Adrenal gland (tissue), 9 donors: ENCODE measurements at regions not wholly inside any gene's neighbourhood (a gene's known extent, or its start where the extent isn't known, plus 50 kb on each side); places are given as distances from the start of the nearest gene placed in this dataset.

ENCODE experiments used
- DNase-seq, 7 donors: peaks; one replicate each; pipeline ENCODE4 v3.0.0-alpha.2; 2019 to 2020
- H3K27ac ChIP-seq, 5 donors: fragments of 200-600 bp; sonication (generic) in 4 of 5; 1 replicate in 3 of 5; 2 replicates in 2 of 5; pipeline versions ENCODE4 v1.5.1 to v1.8.0; 2016 to 2020; ENCODE audit warnings: mild to moderate bottlenecking in 1 of 5
- H3K27me3 ChIP-seq: fragments of 200-600 bp; 2 replicates; pipeline ENCODE4 v1.8.0; 2021
- H3K36me3 ChIP-seq, 2 donors: fragments of 200-600 bp; replicated peaks in 1 of 2; 1 replicate in 1 of 2; 2 replicates in 1 of 2; pipeline versions ENCODE4 v1.5.1 to v1.8.0; 2018 to 2022
- H3K4me1 ChIP-seq, 2 donors: fragments of 200-600 bp; replicated peaks in 1 of 2; 1 replicate in 1 of 2; 2 replicates in 1 of 2; pipeline versions ENCODE4 v1.5.1 to v1.8.0; 2018 to 2021
- H3K4me3 ChIP-seq, 4 donors: fragments of 200-600 bp; sonication (generic) in 3 of 4; one replicate each; pipeline ENCODE4 v1.5.1; 2016 to 2018
- H3K9me3 ChIP-seq, 3 donors: fragments of 200-600 bp; sonication (generic) in 1 of 3; replicated peaks in 1 of 3; 1 replicate in 2 of 3; 2 replicates in 1 of 3; pipeline versions ENCODE4 v1.5.1 to v1.8.0; 2016 to 2021
- CTCF ChIP-seq, 6 experiments: fragments of 450-650 bp in 4 of 6; fragments of 200-600 bp in 2 of 6; sonication (generic) in 1 of 6; IDR thresholded peaks; 1 replicate in 5 of 6; 2 replicates in 1 of 6; pipeline versions ENCODE4 v1.5.1 to v1.8.0; 2016 to 2021; ENCODE audit warnings: antibody characterized with exemption in 6 of 6, mild to moderate bottlenecking in 2 of 6, moderate library complexity in 1 of 6
- POLR2A ChIP-seq, 2 donors: fragments of 450-650 bp; IDR thresholded peaks; one replicate each; pipeline ENCODE4 v1.6.1; 2017; ENCODE audit warnings: antibody characterized with exemption in 2 of 2, mild to moderate bottlenecking in 2 of 2, moderate library complexity in 1 of 2
- WGBS, 4 donors: extraction: QIAGEN DNeasy Blood & Tissue Kit in 2 of 4; methylation state at CpG; one replicate each; pipeline versions ENCODE4 v1.1.5 to v1.1.7; 2013 to 2017; 5-methylcytosine and 5-hydroxymethylcytosine counted together
- intact Hi-C, 2 donors: fragments of 100-400 bp; cut with DNase I; formaldehyde crosslinking; loops; one replicate each; pipeline versions ENCODE4 v1.14.1 to v1.15.0; 2022 to 2023
- donor health status: healthy with polysubstance abuse.
- donor health status: Bipolar disorder and iron deficiency.
- donor health status: DM: yes; HTN: yes; CAD: no.
- donor health status: DM: no; HTN: no; CAD: no.
- donor health status: DM: no; HTN: no; CAD: no.

DNA sequence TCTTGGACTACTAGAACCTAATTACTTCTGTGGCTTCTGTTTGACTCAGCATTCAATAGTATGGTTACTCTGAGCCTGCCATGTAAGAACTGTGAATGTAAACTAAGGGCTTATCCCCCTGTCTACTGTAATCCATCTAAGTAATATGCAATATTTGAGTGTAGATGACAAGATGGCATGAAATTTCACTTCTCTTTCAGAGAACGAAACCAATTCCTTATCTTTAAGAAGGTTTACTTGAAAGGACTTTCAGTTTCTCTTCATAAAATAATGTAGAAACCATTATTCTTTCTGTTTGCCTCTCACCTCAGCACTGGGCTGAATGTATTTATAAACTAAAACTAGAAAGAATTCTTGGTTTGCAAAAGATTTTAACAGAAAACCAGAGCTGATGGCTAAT is 60.4 kb upstream of the ARID2 start:
- no peak for DNase-seq
- Histone ChIP-seq H3K27ac (no peak overlapping the region), H3K36me3 (no peaks in the 10 kb centered on the region), H3K4me1 (no peaks in the 10 kb centered on the region), H3K27me3 (no peaks in the 10 kb centered on the region), H3K4me3 (no peak overlapping the region), H3K9me3 (no peaks in the 10 kb centered on the region)
- WGBS, 4 donors = 32 to 51% (median 41%) methylated on average over 1 of the region's 1 CpG
- TF ChIP-seq POLR2A (IDR thresholded peaks at IDR 0.05) (no peak), CTCF (IDR thresholded peaks at IDR 0.05) (no peak)
- intact Hi-C loops = no loop called here

DNA sequence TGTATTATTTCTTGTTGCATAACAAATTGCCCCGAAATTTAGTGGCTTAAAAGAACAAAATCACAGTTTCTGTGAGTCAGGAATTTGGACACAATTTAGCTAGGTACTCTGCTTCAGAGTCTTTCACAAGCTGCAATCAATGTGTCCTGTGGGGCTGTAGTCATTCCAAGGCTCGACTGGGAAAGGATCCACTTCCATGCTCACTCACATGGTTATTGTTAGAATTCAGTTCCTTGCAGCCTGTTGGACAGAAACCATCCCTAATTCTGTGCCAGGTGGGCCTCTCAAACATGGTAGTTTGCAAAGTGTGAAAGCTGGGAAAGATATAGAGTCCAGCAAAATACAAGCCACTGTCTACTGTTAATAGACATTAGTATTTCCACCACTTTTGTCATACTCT is 59.7 kb upstream of the ARID2 start:
- 54 to 70% (median 60%) methylated on average over 2 of the region's 2 CpGs for WGBS, 4 donors
- no peak overlapping the region for H3K27ac ChIP-seq
- intact Hi-C loops = no loop called here

GRCh38 chr12:45670346-45671065 is 59.0 kb upstream of the ARID2 start:
- Histone ChIP-seq H3K4me3 (no peak overlapping the region), H3K4me1 (no peaks in the 10 kb centered on the region), H3K27me3 (no peaks in the 10 kb centered on the region), H3K36me3 (no peaks in the 10 kb centered on the region), H3K27ac (no peak overlapping the region), H3K9me3 (no peaks in the 10 kb centered on the region)
- DNase-seq = no peak
- WGBS, 4 donors = 78 to 84% (median 79%) methylated on average over 5 of the region's 5 CpGs
- intact Hi-C loops = no loop called here
- TF ChIP-seq POLR2A (IDR thresholded peaks at IDR 0.05) = no peak
- TF ChIP-seq CTCF (IDR thresholded peaks at IDR 0.05) = no peak

More for the DNA sequence above, 59.7 kb upstream of the ARID2 start:
- no peaks in the 10 kb centered on the region for H3K36me3 ChIP-seq
- no peaks in the 10 kb centered on the region for H3K9me3 ChIP-seq
- H3K27me3 ChIP-seq = no peaks in the 10 kb centered on the region
- H3K4me3 ChIP-seq = no peak overlapping the region
- DNase-seq = no peak
- H3K4me1 ChIP-seq = no peaks in the 10 kb centered on the region
- no peak for TF ChIP-seq POLR2A (IDR thresholded peaks at IDR 0.05)
- no peak for TF ChIP-seq CTCF (IDR thresholded peaks at IDR 0.05)

- 84 to 92% (median 88%) methylated on average over 3 of the region's 3 CpGs for WGBS, 4 donors
- no peaks in the 10 kb centered on the region for H3K36me3 ChIP-seq
- H3K27ac ChIP-seq = no peak overlapping the region
- DNase-seq = no peak
- H3K27me3 ChIP-seq = no peaks in the 10 kb centered on the region
- TF ChIP-seq POLR2A (IDR thresholded peaks at IDR 0.05) (no peak), CTCF (IDR thresholded peaks at IDR 0.05) (no peak)
- intact Hi-C loops = no loop called here
- H3K9me3 ChIP-seq = no peaks in the 10 kb centered on the region
- H3K4me3 ChIP-seq = no peak overlapping the region
- H3K4me1 ChIP-seq = no peaks in the 10 kb centered on the region
Observed at GRCh38 chr12:45671254-45671653, 58.3 kb upstream of the ARID2 start.
